GM19463 (cell line): ENCODE measurements at regions not wholly inside any gene's neighbourhood (a gene's known extent, or its start where the extent isn't known, plus 50 kb on each side); places are given as distances from the start of the nearest gene placed in this dataset.

ENCODE experiments used
- ATAC-seq: cut with Tn5 transposase; IDR thresholded peaks from one replicate; pipeline ENCODE4 v1.9.1; 2021; ENCODE audit warnings: mild to moderate bottlenecking, moderate library complexity; ENCODE audit not compliant: unreplicated experiment

DNA sequence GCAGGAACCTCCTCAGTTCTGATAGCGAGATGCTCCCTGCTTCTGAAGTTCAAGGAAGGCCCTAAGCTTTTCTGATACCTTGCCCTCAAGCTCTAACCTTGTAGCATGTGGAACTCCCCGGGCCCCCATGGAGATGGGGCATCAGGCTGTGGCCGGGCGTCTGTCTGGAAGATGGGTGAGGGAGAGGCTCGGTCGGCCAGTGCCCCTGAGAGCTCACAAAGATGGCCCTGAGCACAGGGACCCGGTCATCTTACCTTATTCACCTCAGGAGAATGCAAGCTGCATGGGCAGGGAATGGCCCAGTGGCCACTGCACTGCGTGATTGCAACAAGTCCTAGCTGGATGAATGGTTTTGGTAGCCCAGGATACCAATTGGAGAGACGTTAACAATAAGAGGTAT, 830.3 kb downstream of the TBC1D22A start:
- no peak for ATAC-seq

GRCh38 chr22:47591709-47592108, 829.3 kb downstream of the TBC1D22A start:
- ATAC-seq: no peak

DNA sequence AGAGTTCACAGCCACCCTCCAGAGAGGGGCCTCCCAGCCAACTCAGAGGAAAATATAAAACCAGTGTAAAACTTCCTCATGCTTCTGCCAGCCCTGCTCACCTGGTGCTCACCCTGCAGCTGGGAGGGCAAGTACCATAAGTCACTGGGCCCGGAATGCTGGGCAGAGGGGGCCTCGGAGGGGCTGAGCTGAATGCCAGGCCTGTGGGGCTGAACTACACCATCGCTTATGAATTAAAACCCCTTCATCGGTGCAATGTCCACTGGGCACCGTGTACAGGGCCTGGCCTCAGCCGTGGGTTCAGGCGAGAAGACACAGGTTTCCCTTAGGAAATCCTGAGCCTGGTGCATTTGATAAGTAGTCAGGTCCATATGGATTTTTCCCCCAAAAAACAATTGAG, 828.6 kb downstream of the TBC1D22A start:
- no peak for ATAC-seq

DNA sequence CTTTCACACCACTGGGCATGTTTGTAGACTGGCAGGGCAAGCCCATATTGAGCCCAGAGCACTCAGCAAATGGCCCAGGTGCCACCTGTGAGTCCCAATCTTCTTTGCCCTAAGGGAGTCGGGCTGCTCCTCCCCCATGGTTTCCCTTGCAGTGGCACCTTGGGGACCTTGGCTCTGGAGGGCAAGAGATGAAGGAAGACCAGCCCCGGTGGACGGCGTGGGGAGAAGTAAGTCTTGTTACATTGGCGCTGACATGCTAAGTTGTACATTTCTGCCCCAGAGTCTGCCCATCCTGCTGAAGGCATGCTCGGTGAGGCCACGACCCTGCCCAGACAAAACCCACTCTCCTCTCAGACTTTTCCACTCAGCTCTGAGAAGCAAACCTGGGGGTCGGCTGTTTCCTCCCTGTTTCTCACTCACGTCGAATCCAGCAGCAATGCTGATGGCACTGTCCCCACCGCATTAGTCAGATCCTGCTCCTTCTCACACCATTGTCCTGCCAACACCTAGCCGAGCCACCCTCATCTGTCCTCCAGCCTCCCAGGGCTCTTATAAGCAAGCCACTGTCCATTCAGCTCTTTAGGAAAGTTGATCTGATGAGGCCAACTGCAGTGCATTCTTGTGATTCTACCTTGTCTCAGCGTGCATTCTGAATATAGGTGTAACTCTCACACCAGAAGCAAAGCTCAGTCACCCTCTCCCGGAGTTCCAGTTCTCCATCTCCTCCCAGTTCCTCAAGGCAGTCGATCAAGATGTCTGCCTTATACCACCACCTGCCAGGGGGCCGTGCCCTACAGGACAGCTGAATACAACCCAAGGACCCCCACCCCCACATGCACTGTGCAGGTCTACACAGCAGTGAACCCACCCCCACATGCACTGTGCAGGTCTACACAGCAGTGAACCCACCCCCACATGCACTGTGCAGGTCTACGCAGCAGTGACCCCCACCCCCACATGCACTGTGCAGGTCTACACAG, 827.1 kb downstream of the TBC1D22A start:
- no peak for ATAC-seq

DNA sequence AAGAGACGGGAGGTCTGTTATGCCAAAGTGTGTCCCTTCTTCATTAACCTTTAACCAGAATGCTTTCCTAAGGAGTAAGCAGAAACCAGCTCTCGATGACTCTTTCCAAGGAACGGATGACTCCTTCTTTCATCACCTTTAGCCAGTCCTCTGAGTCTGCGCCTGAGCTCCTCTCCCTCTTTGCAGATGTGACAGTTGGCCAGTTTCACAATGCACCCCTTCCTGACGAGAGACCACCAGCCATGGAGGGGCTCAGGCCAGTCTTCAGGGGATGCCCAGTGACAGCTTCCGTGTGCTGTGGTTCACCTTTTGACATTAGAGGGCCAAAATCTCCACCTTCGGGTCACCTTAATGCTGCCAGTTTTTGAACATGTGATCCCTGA, 826.1 kb downstream of the TBC1D22A start:
- no peak for ATAC-seq

DNA sequence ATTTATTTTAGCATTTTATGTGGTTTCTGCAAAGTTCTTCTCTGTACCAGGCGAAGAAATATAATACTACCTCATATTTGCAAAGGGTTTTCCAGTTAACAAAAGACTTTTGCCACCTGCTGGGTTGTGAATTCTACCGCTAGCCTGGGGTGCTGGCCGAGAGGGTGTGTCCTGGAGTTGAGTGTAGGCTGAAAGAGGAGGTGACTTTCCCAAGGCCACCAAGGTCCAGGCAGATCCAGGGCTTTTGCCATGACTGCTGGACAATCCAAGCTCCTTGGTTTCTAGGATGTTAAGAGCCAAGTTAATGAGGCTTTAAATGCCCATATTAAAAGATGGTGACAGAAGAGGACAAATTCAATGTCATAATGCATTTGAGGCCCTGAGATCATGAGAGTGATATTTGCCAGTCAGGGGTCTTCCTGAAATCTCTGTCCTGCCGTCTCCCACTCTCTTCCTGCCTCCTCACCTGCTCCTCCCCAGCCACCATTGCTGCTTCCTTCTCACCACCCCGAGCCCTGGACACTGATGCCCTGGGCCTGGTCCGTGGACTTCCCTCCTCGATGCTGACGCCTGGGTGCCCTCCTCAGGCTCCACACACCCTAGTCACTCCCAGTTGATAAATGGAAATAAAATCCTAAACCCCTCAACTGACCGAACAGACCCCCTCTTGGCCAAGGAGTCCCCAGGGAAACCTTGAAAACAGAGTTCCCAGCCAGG, 825.6 kb downstream of the TBC1D22A start:
- no peak for ATAC-seq

- ATAC-seq: no peak
Measured at GRCh38 chr22:47587361-47587760, 824.9 kb downstream of the TBC1D22A start.

GRCh38 chr22:47586946-47587345, 824.5 kb downstream of the TBC1D22A start:
- no peak for ATAC-seq

DNA sequence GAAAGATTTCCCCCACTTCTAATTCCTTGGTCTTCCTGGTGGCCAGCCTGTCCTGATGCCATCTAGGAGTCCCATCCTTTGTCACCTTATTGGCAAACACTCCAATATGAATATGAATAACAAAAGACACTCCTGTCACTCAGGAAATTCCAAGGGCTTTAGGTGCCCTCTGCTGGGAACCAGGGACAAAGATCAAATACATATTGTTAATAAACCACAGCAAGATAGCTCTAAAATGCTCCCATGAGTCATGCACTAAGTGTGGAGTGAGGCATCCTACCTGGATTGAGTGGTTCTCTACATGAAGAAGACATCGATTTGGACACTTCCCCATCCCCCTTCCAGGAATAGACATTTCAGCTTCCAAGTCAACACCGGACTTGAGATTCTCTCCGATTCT, 823.6 kb downstream of the TBC1D22A start:
- ATAC-seq: no peak

- no peak for ATAC-seq
Measured at GRCh38 chr22:47583959-47584562, 821.6 kb downstream of the TBC1D22A start.

- ATAC-seq: no peak
Measured at GRCh38 chr22:47582067-47582466, 819.6 kb downstream of the TBC1D22A start.

GRCh38 chr22:47580121-47580520, 817.7 kb downstream of the TBC1D22A start:
- no peak for ATAC-seq

- no peak for ATAC-seq
Measured at GRCh38 chr22:47576908-47577307, 814.5 kb downstream of the TBC1D22A start.

GRCh38 chr22:47575291-47575690, 812.8 kb downstream of the TBC1D22A start:
- no peak for ATAC-seq

DNA sequence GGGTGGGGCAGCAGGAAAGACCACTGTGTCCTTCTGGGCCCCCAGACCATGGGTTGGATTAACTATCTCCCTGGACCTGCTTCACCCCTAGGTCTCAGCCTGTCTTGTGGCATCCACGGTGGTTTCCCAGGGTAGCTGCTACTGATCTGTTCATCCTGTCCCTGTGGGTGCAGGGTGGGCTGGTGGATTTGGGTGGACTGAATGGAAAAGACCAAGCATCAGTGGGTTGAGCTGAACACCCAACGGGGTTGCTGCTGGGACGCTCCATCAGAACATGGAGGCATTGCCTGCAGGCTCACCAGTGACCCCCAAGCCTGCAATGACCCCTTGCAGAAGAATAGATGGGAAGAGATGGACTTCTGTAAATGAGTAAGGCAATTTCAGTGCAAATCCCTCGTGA, 812.1 kb downstream of the TBC1D22A start:
- ATAC-seq: no peak

DNA sequence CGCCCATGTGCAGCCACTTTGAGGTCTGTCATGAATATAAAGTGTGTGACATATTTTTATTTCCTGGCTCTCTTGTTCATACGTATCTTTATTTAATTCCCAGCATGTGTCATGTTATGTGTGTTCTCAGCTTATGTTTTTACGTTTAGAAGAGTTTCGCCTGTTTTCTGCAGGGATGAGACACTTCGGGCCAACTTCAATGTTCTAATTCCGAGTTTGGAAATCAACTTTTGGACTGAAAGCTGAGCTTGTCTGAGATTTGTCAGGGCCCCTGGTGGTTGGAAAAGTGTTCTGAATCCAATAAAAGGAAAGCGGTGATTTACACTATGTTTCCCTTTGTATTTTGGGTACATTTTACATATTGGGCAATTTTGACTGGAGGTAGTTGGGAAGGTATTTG, 810.7 kb downstream of the TBC1D22A start:
- no peak for ATAC-seq

- no peak for ATAC-seq
Measured at GRCh38 chr22:47572443-47572842, 810.0 kb downstream of the TBC1D22A start.

DNA sequence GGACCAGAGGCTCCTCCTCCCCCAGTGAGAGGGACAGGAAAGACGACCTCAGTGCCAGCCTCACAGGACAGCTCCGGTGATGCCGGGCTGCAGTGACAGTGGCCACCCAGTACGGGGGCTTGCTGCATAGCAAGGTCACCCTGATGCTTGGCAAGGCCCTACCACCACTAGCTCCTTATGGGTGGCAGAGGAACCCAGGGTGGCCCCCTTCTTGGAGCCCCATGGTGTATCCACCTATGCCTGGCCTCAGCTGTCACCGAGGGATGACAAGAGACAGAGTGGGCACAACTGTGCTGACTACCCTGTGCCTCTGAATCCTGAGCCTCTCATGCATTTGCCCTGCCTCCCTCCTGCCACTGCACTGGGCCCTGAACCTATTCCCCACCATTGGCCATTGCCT, 809.2 kb downstream of the TBC1D22A start:
- no peak for ATAC-seq

DNA sequence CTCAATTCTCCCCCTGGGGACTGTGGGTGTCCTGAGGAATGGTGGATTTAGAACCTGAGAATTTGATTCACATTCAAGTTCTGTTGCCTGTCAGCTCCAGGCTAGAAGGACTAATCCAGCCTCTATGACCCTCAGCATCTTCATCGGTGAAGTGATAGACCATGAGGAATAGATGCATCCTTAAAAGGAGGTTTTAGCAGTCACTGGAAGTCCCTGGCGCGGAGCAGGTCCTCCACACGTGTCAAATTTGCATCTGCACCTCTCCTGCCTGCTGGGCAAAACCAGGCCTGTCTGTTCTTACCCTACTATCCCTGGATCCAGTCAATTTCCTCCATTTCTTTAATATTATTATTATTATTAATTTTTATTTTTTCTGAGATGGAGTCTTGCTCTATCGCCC, 808.4 kb downstream of the TBC1D22A start:
- ATAC-seq: no peak

GRCh38 chr22:47570300-47570685, 807.8 kb downstream of the TBC1D22A start:
- ATAC-seq: no peak

DNA sequence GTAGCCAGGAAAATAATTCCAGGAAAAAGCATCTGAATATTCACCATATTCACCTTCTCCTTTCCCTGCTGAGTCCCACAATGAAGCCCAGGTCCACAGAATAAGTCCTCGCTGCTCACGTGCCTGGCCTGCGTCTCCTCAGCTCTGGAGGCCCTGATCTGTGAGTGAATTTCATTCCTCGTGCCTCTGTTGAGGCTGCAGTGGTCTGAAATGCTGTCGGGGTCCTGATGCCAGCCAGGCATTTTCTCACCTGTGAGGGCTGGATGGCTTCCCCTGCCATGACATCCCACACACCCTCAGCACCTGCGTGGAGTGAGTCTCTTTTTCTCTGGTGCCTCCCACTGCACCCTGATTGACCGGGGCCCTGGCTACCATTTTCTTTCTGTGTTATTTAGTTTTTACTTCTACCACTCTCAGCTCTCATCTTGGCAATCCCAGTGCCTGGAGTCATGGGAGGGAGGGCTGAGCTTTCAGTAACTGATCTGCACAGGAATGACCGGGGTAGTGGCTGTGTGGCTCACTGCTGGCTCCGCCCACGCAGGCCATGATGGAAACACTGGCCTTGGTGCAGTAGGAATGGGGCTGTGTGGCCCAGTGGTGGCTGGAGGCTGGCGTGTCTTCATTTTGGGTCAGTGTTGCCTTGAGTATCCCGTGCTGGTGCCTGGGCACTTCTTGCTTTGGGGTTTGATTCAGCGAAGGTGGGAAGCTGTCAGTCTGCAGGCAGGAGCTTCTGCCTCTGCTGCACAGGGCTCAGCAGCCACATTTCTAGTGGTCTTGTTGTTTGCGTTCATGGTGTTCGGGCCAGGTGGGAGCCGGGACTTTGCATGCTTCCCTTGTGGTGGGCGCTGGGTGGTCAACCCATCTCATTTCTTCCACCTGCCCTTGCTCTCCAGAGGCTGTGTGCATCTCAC, 807.2 kb downstream of the TBC1D22A start:
- no peak for ATAC-seq
